Stimulated activated naive CD8-positive, alpha-beta T cell treated with anti-CD3 and anti-CD28 coated beads, Interleukin-15, amount 100 ng/mL, for 72 hours (primary cell): ENCODE measurements at regions not wholly inside any gene's neighbourhood (a gene's known extent, or its start where the extent isn't known, plus 50 kb on each side); places are given as distances from the start of the nearest gene placed in this dataset.
A peak's percentile ranks its signal among the peaks of the same experiment; 100 is the strongest.

Experiments
- ATAC-seq: fragments of 150-1000 bp; cut with Tn5 transposase; 2 replicates; pipeline ENCODE4 v1.10.0; 2021; ENCODE audit warnings: mild to moderate bottlenecking, moderate library complexity
- DNase-seq, 2 donors: peaks; one replicate each; pipeline ENCODE4 v3.0.0; 2021 to 2022
- H3K27ac Mint-ChIP-seq, 2 donors: one replicate each; pipeline ENCODE4 v1.8.0; 2022; ENCODE audit warnings: mild to moderate bottlenecking in 2 of 2, mixed read lengths in 2 of 2, moderate library complexity in 2 of 2
- H3K27me3 Mint-ChIP-seq: one replicate; pipeline ENCODE4 v1.8.0; 2022; ENCODE audit warnings: mixed read lengths
- H3K4me1 Mint-ChIP-seq: one replicate; pipeline ENCODE4 v1.8.0; 2022; ENCODE audit warnings: mild to moderate bottlenecking, mixed read lengths
- H3K4me3 Mint-ChIP-seq, 2 donors: one replicate each; pipeline ENCODE4 v1.8.0; 2022; ENCODE audit warnings: mild to moderate bottlenecking in 2 of 2, mixed read lengths in 2 of 2, moderate library complexity in 1 of 2
- H3K9me3 Mint-ChIP-seq, 2 donors: one replicate each; pipeline ENCODE4 v1.8.0; 2022; ENCODE audit warnings: mixed read lengths in 2 of 2

GRCh38 chr6:125534430-125535263 is 214.8 kb upstream of the HEY2 start:
- ATAC-seq (no peak), DNase-seq (no peak)
- Mint-ChIP-seq H3K4me3 (no peak overlapping the region), H3K27ac (no peak overlapping the region), H3K27me3 (peaks cover 60% of the 10 kb centered on the region), H3K9me3 (no peaks in the 10 kb centered on the region), H3K4me1 (no peaks in the 10 kb centered on the region)

- H3K9me3 Mint-ChIP-seq, result no peaks in the 10 kb centered on the region
- ATAC-seq (no peak), DNase-seq (no peak)
- no peak overlapping the region for H3K27ac Mint-ChIP-seq
- H3K4me3 Mint-ChIP-seq, result no peak overlapping the region
- H3K27me3 Mint-ChIP-seq, result peaks cover 72% of the 10 kb centered on the region
- H3K4me1 Mint-ChIP-seq, result no peaks in the 10 kb centered on the region
Observed at GRCh38 chr6:125537090-125537489, 212.3 kb upstream of the HEY2 start.

- no peak overlapping the region for H3K4me3 Mint-ChIP-seq
- H3K9me3 Mint-ChIP-seq, result no peaks in the 10 kb centered on the region
- DNase-seq (no peak), ATAC-seq (no peak)
- H3K27ac Mint-ChIP-seq, result no peak overlapping the region
- H3K4me1 Mint-ChIP-seq, result no peaks in the 10 kb centered on the region
- H3K27me3 Mint-ChIP-seq, result peaks cover 57% of the 10 kb centered on the region
Observed at GRCh38 chr6:125539892-125540291, 209.5 kb upstream of the HEY2 start.

- Mint-ChIP-seq H3K27me3 (peaks cover 34% of the 10 kb centered on the region), H3K9me3 (no peaks in the 10 kb centered on the region), H3K4me3 (no peak overlapping the region), H3K27ac (no peak overlapping the region), H3K4me1 (no peaks in the 10 kb centered on the region)
- DNase-seq (no peak), ATAC-seq (no peak)
Observed at GRCh38 chr6:125544819-125545218, 204.6 kb upstream of the HEY2 start.

GRCh38 chr6:125546841-125547251 is 202.6 kb upstream of the HEY2 start:
- Mint-ChIP-seq H3K27me3 (peaks cover 29% of the 10 kb centered on the region), H3K9me3 (no peaks in the 10 kb centered on the region), H3K4me3 (no peak overlapping the region), H3K4me1 (no peaks in the 10 kb centered on the region), H3K27ac (no peak overlapping the region)
- ATAC-seq (no peak), DNase-seq (no peak)

GRCh38 chr6:125547381-125547780 is 202.1 kb upstream of the HEY2 start:
- H3K27ac Mint-ChIP-seq, result no peak overlapping the region
- peaks cover 29% of the 10 kb centered on the region for H3K27me3 Mint-ChIP-seq
- no peaks in the 10 kb centered on the region for H3K4me1 Mint-ChIP-seq
- ATAC-seq (no peak), DNase-seq (no peak)
- H3K9me3 Mint-ChIP-seq, result no peaks in the 10 kb centered on the region
- H3K4me3 Mint-ChIP-seq, result no peak overlapping the region

- ATAC-seq (no peak), DNase-seq (no peak)
- no peak overlapping the region for H3K27ac Mint-ChIP-seq
- H3K27me3 Mint-ChIP-seq, result peaks cover 22% of the 10 kb centered on the region
- no peaks in the 10 kb centered on the region for H3K9me3 Mint-ChIP-seq
- no peak overlapping the region for H3K4me3 Mint-ChIP-seq
- no peaks in the 10 kb centered on the region for H3K4me1 Mint-ChIP-seq
Observed at GRCh38 chr6:125549202-125549884, 200.1 kb upstream of the HEY2 start.

- Mint-ChIP-seq H3K27ac (no peak overlapping the region), H3K4me3 (no peak overlapping the region), H3K9me3 (no peaks in the 10 kb centered on the region), H3K27me3 (peaks cover 21% of the 10 kb centered on the region), H3K4me1 (no peaks in the 10 kb centered on the region)
- ATAC-seq (no peak), DNase-seq (no peak)
Observed at GRCh38 chr6:125550892-125551291, 198.5 kb upstream of the HEY2 start.

GRCh38 chr6:125552819-125553218 is 196.6 kb upstream of the HEY2 start:
- Mint-ChIP-seq H3K4me3 (no peak overlapping the region), H3K27me3 (peaks cover 25% of the 10 kb centered on the region), H3K4me1 (no peaks in the 10 kb centered on the region), H3K27ac (no peak overlapping the region), H3K9me3 (no peaks in the 10 kb centered on the region)
- DNase-seq (no peak), ATAC-seq (no peak)

- no peak for DNase-seq
- peaks cover 25% of the 10 kb centered on the region for H3K27me3 Mint-ChIP-seq
- H3K4me1 Mint-ChIP-seq, result no peaks in the 10 kb centered on the region
- no peak for ATAC-seq
- no peak overlapping the region for H3K4me3 Mint-ChIP-seq
- H3K9me3 Mint-ChIP-seq, result no peaks in the 10 kb centered on the region
- H3K27ac Mint-ChIP-seq, result no peak overlapping the region
Observed at GRCh38 chr6:125554456-125554855, 195.0 kb upstream of the HEY2 start.

- Mint-ChIP-seq H3K4me3 (no peak overlapping the region), H3K27ac (no peak overlapping the region), H3K27me3 (peaks cover 17% of the 10 kb centered on the region), H3K4me1 (no peaks in the 10 kb centered on the region), H3K9me3 (no peaks in the 10 kb centered on the region)
- peak; percentile 52 for ATAC-seq
- no peak for DNase-seq
Observed at GRCh38 chr6:125558241-125558843, 191.1 kb upstream of the HEY2 start.

GRCh38 chr6:125558907-125559306 is 190.5 kb upstream of the HEY2 start:
- no peak for DNase-seq
- Mint-ChIP-seq H3K27ac (no peak overlapping the region), H3K9me3 (no peaks in the 10 kb centered on the region), H3K4me1 (no peaks in the 10 kb centered on the region), H3K4me3 (no peak overlapping the region), H3K27me3 (peaks cover 18% of the 10 kb centered on the region)
- peak; percentile 12 for ATAC-seq

GRCh38 chr6:125562156-125562555 is 187.3 kb upstream of the HEY2 start:
- Mint-ChIP-seq H3K9me3 (no peaks in the 10 kb centered on the region), H3K27me3 (peaks cover 25% of the 10 kb centered on the region), H3K4me1 (no peaks in the 10 kb centered on the region), H3K4me3 (no peak overlapping the region), H3K27ac (no peak overlapping the region)
- DNase-seq (no peak), ATAC-seq (no peak)

- ATAC-seq, result no peak
Observed at GRCh38 chr6:125564941-125565340, 184.5 kb upstream of the HEY2 start.

GRCh38 chr6:125567407-125567806 is 182.0 kb upstream of the HEY2 start:
- Mint-ChIP-seq H3K9me3 (no peaks in the 10 kb centered on the region), H3K4me1 (no peaks in the 10 kb centered on the region), H3K27me3 (peaks cover 34% of the 10 kb centered on the region), H3K4me3 (no peak overlapping the region), H3K27ac (no peak overlapping the region)
- DNase-seq (no peak), ATAC-seq (no peak)

More at GRCh38 chr6:125564941-125565340, 184.5 kb upstream of the HEY2 start:
- Mint-ChIP-seq H3K27ac (no peak overlapping the region), H3K4me3 (no peak overlapping the region), H3K27me3 (peaks cover 34% of the 10 kb centered on the region), H3K9me3 (no peaks in the 10 kb centered on the region), H3K4me1 (no peaks in the 10 kb centered on the region)
- no peak for DNase-seq

GRCh38 chr6:125568609-125569008 is 180.8 kb upstream of the HEY2 start:
- no peak for ATAC-seq
- H3K9me3 Mint-ChIP-seq, result no peaks in the 10 kb centered on the region
- no peak for DNase-seq
- H3K27ac Mint-ChIP-seq, result no peak overlapping the region
- H3K4me1 Mint-ChIP-seq, result no peaks in the 10 kb centered on the region
- H3K27me3 Mint-ChIP-seq, result peaks cover 34% of the 10 kb centered on the region
- H3K4me3 Mint-ChIP-seq, result no peak overlapping the region
